Choroid plexus epithelial cell (primary cell): ENCODE measurements at regions not wholly inside any gene's neighbourhood (a gene's known extent, or its start where the extent isn't known, plus 50 kb on each side); places are given as distances from the start of the nearest gene placed in this dataset.
"Not testable (repeated sequence)": the region's sequence is repeated elsewhere in the genome, so short reads cannot be mapped to it uniquely, and the experiment has no call there.

ENCODE experiments used
- DNase-seq: peaks from one replicate; pipeline ENCODE4 v3.0.0-alpha.2; 2010; ENCODE audit warnings: low read depth
- H3K4me3 ChIP-seq: 2 replicates; pipeline ENCODE4 v1.5.1; 2011; ENCODE audit warnings: low read depth, mild to moderate bottlenecking, control low read depth, low read length, moderate library complexity
- TF ChIP-seq, protein P1 (sequence below): conservative IDR thresholded peaks from 2 replicates; pipeline ENCODE4 v1.5.1; 2011; ENCODE audit warnings: low read depth, mild to moderate bottlenecking, control low read depth, inconsistent platforms, low read length, moderate library complexity

DNA sequence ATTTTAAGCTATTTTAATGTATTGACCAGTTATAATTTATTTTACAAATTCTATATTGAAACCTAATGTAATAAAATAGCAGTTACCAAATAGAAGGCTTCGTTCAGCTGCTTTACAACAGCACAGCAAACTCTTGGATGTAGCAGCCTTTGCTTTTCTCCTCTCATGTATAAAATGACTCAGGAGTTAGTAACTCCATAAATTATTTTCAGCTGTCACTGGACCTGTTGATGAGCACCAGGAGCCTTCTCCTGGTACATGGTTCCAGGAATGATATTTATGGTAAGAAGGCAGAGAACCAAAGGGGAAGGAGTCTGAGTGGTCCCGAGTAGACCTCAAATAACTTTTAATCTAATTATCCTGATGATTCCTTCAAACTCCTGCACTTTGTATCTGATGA is 256.4 kb upstream of the NETO1 start:
- no peak overlapping the region for H3K4me3 ChIP-seq
- peak; percentile 6 for DNase-seq
- TF ChIP-seq, protein P1, sequence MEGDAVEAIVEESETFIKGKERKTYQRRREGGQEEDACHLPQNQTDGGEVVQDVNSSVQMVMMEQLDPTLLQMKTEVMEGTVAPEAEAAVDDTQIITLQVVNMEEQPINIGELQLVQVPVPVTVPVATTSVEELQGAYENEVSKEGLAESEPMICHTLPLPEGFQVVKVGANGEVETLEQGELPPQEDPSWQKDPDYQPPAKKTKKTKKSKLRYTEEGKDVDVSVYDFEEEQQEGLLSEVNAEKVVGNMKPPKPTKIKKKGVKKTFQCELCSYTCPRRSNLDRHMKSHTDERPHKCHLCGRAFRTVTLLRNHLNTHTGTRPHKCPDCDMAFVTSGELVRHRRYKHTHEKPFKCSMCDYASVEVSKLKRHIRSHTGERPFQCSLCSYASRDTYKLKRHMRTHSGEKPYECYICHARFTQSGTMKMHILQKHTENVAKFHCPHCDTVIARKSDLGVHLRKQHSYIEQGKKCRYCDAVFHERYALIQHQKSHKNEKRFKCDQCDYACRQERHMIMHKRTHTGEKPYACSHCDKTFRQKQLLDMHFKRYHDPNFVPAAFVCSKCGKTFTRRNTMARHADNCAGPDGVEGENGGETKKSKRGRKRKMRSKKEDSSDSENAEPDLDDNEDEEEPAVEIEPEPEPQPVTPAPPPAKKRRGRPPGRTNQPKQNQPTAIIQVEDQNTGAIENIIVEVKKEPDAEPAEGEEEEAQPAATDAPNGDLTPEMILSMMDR = no peak

DNA sequence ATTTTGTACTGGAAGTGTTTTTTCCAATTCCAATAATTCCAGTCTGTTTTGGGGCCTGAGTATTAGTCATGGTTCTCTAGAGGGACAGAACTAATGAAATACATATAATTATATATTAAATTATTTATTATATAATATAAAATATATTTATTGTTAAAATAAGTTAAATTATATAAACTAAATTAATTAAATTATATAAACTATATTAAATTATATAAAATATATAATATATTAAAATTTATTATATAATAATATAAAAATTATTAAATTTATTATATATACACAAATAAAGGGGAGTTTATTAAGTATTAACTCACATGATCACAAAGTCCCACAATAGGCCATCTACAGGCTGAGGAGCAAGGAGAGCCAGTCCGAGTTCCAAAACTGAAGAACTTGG is 253.4 kb upstream of the NETO1 start:
- DNase-seq = no peak
- no peak overlapping the region for H3K4me3 ChIP-seq
- TF ChIP-seq, protein P1 = no peak

DNA sequence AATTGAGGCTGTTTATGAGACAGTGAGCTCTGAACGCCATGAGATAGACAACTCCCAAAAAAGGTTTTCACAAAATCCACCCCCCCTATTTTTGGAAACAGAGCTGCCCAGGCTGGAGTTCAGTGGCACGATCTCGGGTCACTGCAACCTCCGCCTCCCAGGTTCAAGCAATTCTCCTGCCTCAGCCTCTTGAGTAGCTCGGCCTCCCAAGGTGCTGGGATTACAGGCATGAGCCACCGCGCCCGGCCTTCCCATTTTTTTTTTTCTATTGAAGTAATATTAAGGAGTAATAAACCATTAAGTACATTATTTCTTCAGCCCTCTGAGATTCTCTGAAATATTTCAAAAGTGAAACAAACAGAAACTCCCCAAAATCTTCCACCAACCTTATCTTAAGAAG is 252.8 kb upstream of the NETO1 start:
- no peak for DNase-seq
- no peak overlapping the region for H3K4me3 ChIP-seq
- TF ChIP-seq, protein P1 = no peak

DNA sequence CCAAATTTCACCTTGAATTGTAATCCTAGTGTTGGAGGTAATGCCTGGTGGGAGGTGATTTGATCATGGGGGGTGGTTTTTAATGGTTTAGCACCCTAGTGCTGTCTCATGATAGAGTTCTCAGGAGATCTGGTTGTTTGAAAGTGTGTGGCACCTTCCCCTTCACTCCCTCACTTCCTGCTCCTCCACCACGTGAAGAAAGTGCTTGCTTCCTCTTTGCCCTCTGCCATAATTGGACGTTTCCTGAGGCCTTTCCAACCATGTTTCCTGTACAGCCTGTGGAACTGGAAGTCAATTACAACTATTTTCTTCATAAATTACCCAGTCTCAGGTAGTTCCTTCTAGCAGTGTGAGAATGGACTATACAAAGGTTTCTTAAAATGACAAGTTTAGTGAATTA is 251.8 kb upstream of the NETO1 start:
- no peak for DNase-seq
- H3K4me3 ChIP-seq = no peak overlapping the region
- TF ChIP-seq, protein P1 = no peak

DNA sequence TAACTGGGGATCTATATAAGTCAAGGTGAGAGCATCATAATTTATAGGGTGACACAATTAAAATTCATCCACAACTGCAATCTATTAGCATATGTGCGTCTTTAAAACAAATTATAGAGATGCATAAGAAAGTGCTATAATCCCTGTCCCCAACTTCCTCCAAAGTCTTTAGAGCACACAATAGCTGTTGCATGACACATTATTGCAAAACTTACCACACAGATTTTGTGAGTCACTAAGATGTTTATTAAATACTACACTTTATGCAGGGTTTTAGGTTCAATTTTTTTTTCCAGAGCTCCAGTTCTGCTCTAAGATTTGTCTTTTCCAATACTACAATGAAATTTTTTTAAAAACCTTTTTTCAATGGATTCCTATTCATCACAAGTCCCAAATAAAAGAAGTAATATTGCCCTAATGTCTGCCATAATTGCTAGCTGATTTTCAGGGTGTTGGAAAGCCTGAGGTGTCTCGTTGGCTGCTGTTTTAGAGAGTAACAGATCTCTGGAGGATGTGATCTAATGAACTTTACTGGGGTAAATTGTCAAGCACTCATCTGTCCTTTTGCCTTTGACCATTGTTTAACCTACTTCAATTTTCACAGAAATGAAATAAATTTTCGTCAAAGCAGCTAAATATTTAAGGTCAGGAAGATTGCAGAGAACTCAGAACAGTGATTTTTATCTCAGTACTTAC is 250.5 kb upstream of the NETO1 start:
- TF ChIP-seq, protein P1 = no peak
- peak; percentile 76 for DNase-seq
- no peak overlapping the region for H3K4me3 ChIP-seq

DNA sequence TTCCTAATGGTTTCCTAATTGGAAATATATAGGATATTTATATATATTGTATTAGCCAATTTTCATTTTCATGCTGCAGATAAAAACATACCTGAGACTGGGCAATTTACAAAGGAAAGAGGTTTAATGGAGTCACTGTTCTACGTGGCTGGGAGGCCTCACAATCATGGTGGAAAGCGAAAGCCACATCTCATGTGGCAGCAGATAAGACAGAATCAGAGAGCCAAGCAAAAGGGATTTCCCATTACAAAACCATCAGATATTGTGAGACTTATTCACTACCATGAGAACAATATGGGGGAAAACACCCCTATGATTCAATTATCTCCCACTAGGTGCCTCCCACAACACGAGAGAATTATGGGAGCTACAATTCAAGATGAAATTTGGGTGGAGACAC is 242.5 kb upstream of the NETO1 start:
- TF ChIP-seq, protein P1 = no peak
- H3K4me3 ChIP-seq = no peak overlapping the region
- no peak for DNase-seq

DNA sequence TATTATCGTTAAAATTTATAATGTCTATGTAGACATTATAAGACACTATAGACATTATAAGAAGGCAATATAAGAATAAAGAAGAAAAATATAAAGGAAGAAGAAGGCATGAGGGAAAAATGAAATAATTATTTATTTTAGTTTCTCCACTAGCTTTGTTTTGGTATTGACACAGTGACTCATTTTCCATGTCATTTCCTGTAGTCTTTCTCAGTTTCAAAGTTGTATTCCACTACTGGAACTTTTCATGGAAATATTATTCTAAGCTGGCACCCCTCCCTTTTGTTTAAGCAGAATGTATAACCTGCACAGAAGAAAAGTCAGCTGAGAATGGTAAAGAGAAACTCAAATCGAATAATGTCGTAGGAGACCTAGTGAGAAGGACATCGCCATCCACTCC is 234.2 kb upstream of the NETO1 start:
- DNase-seq = peak; percentile 29
- TF ChIP-seq, protein P1 = no peak
- no peak overlapping the region for H3K4me3 ChIP-seq

DNA sequence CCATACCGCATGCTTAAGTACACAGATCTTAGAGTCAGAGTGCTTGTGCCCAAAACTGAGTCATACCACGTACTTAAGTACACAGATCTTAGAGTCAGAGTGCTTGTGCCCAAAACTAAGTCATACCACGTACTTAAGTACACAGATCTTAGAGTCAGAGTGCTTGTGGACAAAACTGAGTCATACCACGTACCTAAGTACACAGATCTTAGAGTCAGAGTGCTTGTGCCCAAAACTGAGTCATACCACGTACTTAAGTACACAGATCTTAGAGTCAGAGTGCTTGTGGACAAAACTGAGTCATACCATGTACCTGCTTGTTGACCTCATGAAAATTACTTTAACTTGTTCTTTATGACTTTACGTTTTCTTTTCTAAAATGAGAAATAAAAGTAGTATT is 233.7 kb upstream of the NETO1 start:
- H3K4me3 ChIP-seq = not testable (repeated sequence)
- DNase-seq = peak; percentile 13
